ENCODE measurements at regions not wholly inside any gene's neighbourhood (a gene's known extent, or its start where the extent isn't known, plus 50 kb on each side); places are given as distances from the start of the nearest gene placed in this dataset.
"Not testable (repeated sequence)": the region's sequence is repeated elsewhere in the genome, so short reads cannot be mapped to it uniquely, and the experiment has no call there.

DNA sequence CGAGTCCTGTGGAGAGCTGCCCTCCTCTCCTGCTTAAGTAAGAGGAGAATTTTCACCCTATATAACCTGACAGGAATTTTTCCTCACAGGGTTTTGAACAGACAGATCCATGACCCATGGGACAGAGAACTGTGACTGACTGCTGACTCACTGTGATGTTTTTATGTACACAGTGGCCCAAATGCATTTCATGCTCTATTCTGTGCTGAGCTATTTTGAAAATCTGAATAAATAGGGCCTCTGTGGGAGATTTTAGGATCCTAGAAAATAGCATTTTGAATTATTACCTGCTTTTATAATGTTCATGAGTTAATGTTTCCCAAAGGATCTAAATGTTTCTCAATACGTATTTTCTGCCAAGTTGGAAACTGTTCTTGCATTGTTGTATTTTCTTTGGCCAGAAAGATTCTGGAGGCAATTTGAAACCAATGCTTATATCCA is 577.4 kb downstream of the HTR1B start:
- no peaks in the 10 kb centered on the region for H3K36me3 Mint-ChIP-seq (ENCODE audit: low read depth)
- H3K4me3 Mint-ChIP-seq = no peak overlapping the region
- H3K9me3 Mint-ChIP-seq = peaks cover 7% of the 10 kb centered on the region
- no peak for TF ChIP-seq CTCF (IDR thresholded peaks at IDR 0.05)
- Histone ChIP-seq H3K9me3 (ENCODE audit: control insufficient read depth in 1 of 2, insufficient read depth in 1 of 2, low read length in 2 of 2) (peaks cover 0 to 5% of the 10 kb centered on the region in 2 experiments), H3K4me3 (ENCODE audit: low read length) (no peak overlapping the region), H3K27ac (ENCODE audit: low read depth in 1 of 2, low read length in 2 of 2) (no peak overlapping the region), H3K27me3 (ENCODE audit: control insufficient read depth in 1 of 2, insufficient read depth in 2 of 2, low read length in 2 of 2) (no peaks in the 10 kb centered on the region), H3K36me3 (ENCODE audit: insufficient read depth, low read length) (no peaks in the 10 kb centered on the region), H3K4me1 (ENCODE audit: insufficient read depth, low read length) (no peaks in the 10 kb centered on the region)
- CTCF ChIA-PET = no interaction called here
- intact Hi-C loops (cut with DNase I, micrococcal nuclease) = no loop called here
- no peaks in the 10 kb centered on the region for H3K4me1 Mint-ChIP-seq (ENCODE audit: low read depth)
- ATAC-seq (ENCODE audit: poor library complexity) (no peak), DNase-seq (no peak)
- no peak overlapping the region for H3K27ac Mint-ChIP-seq
- no peaks in the 10 kb centered on the region for H3K27me3 Mint-ChIP-seq
- POLR2A ChIA-PET = no interaction called here

- Mint-ChIP-seq H3K4me1 (ENCODE audit: low read depth) (no peaks in the 10 kb centered on the region), H3K9me3 (peaks cover 7% of the 10 kb centered on the region), H3K27me3 (no peaks in the 10 kb centered on the region), H3K36me3 (ENCODE audit: low read depth) (no peaks in the 10 kb centered on the region), H3K27ac (no peak overlapping the region), H3K4me3 (no peak overlapping the region)
- CTCF ChIA-PET = no interaction called here
- Histone ChIP-seq H3K4me1 (ENCODE audit: insufficient read depth, low read length) (no peaks in the 10 kb centered on the region), H3K9me3 (ENCODE audit: control insufficient read depth in 1 of 2, insufficient read depth in 1 of 2, low read length in 2 of 2) (peaks cover 0 to 8% of the 10 kb centered on the region in 2 experiments), H3K27me3 (ENCODE audit: control insufficient read depth in 1 of 2, insufficient read depth in 2 of 2, low read length in 2 of 2) (no peaks in the 10 kb centered on the region), H3K27ac (ENCODE audit: low read depth in 1 of 2, low read length in 2 of 2) (no peak overlapping the region), H3K36me3 (ENCODE audit: insufficient read depth, low read length) (no peaks in the 10 kb centered on the region), H3K4me3 (ENCODE audit: low read length) (no peak overlapping the region)
- ATAC-seq (ENCODE audit: poor library complexity) (no peak), DNase-seq (no peak)
- intact Hi-C loops (cut with DNase I, micrococcal nuclease) = no loop called here
- POLR2A ChIA-PET = no interaction called here
- TF ChIP-seq CTCF (IDR thresholded peaks at IDR 0.05) = no peak
Measured at GRCh38 chr6:76881414-76881813, 581.9 kb downstream of the HTR1B start.

DNA sequence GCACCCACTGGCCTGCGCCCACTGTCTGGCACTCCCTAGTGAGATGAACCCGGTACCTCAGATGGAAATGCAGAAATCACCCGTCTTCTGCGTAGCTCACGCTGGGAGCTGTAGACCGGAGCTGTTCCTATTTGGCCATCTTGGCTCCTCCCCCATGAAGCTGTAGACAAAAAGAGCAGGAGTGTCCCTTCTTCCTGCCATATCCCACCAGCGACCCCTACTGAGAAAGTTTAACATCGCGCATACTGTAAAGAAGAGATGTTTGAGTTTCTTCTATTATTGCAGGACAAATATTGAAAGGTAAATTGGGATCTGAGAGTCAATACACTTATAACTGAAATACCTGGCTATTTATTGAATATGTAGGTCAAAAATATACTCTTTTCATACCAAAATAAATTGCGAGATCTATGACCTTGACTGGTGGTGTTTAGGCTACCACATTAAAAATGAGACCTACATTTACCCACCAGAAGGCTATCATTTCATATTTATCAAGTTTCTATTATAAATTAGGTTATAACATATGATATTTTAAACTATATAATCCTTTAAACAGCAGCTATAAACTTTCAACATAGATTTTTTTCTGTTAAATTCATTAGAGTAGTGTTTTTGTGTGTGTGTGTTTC is 586.3 kb downstream of the HTR1B start:
- no peaks in the 10 kb centered on the region for H3K27me3 Mint-ChIP-seq
- no peak overlapping the region for H3K27ac Mint-ChIP-seq
- no peak for TF ChIP-seq CTCF (IDR thresholded peaks at IDR 0.05)
- CTCF ChIA-PET = no interaction called here
- H3K4me3 Mint-ChIP-seq = no peak overlapping the region
- H3K9me3 Mint-ChIP-seq = peaks cover 9% of the 10 kb centered on the region
- Histone ChIP-seq H3K27me3 (ENCODE audit: control insufficient read depth in 1 of 2, insufficient read depth in 2 of 2, low read length in 2 of 2) (no peaks in the 10 kb centered on the region), H3K9me3 (ENCODE audit: control insufficient read depth in 1 of 2, insufficient read depth in 1 of 2, low read length in 2 of 2) (peaks cover 0 to 3% of the 10 kb centered on the region in 2 experiments), H3K4me3 (ENCODE audit: low read length) (no peak overlapping the region), H3K27ac (ENCODE audit: low read depth in 1 of 2, low read length in 2 of 2) (no peak overlapping the region), H3K4me1 (ENCODE audit: insufficient read depth, low read length) (no peaks in the 10 kb centered on the region), H3K36me3 (ENCODE audit: insufficient read depth, low read length) (no peaks in the 10 kb centered on the region)
- POLR2A ChIA-PET = no interaction called here
- no peak for DNase-seq
- no peaks in the 10 kb centered on the region for H3K4me1 Mint-ChIP-seq (ENCODE audit: low read depth)
- intact Hi-C loops (cut with DNase I, micrococcal nuclease) = no loop called here
- no peak for ATAC-seq (ENCODE audit: poor library complexity)
- H3K36me3 Mint-ChIP-seq (ENCODE audit: low read depth) = no peaks in the 10 kb centered on the region

DNA sequence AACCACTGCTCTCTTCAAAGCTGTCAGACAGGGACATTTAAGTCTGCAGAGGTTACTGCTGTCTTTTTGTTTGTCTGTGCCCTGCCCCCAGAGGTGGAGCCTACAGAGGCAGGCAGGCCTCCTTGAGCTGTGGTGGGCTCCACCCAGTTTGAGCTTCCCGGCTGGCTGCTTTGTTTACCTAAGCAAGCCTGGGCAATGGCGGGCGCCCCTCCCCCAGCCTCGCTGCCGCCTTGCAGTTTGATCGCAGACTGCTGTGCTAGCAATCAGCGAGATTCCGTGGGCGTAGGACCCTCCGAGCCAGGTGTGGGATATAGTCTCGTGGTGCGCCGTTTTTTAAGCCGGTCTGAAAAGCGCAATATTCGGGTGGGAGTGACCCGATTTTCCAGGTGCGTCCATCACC is 586.9 kb downstream of the HTR1B start:
- H3K27ac Mint-ChIP-seq; H3K9me3 ChIP-seq (ENCODE audit: control insufficient read depth in 1 of 2, insufficient read depth in 1 of 2, low read length in 2 of 2); H3K9me3 Mint-ChIP-seq; POLR2A ChIA-PET; H3K27me3 Mint-ChIP-seq; H3K36me3 Mint-ChIP-seq (ENCODE audit: low read depth); DNase-seq; H3K4me1 ChIP-seq (ENCODE audit: insufficient read depth, low read length); intact Hi-C loops (cut with DNase I, micrococcal nuclease); CTCF ChIA-PET; H3K4me3 Mint-ChIP-seq; H3K27me3 ChIP-seq (ENCODE audit: control insufficient read depth in 1 of 2, insufficient read depth in 2 of 2, low read length in 2 of 2); H3K36me3 ChIP-seq (ENCODE audit: insufficient read depth, low read length); ATAC-seq (ENCODE audit: poor library complexity); H3K27ac ChIP-seq (ENCODE audit: low read depth in 1 of 2, low read length in 2 of 2); H3K4me3 ChIP-seq (ENCODE audit: low read length); H3K4me1 Mint-ChIP-seq (ENCODE audit: low read depth): not testable (repeated sequence)

Data from CD4-positive, alpha-beta T cell (primary cell).